ENCODE measurements at regions not wholly inside any gene's neighbourhood (a gene's known extent, or its start where the extent isn't known, plus 50 kb on each side); places are given as distances from the start of the nearest gene placed in this dataset.

- Mint-ChIP-seq H3K4me1 (ENCODE audit: low read depth) (no peaks in the 10 kb centered on the region), H3K36me3 (ENCODE audit: low read depth) (no peaks in the 10 kb centered on the region), H3K9me3 (peaks cover 29% of the 10 kb centered on the region), H3K27me3 (ENCODE audit: insufficient read depth) (no peaks in the 10 kb centered on the region), H3K4me3 (no peak overlapping the region), H3K27ac (no peak overlapping the region)
- DNase-seq, result no peak
- TF ChIP-seq, protein P1, sequence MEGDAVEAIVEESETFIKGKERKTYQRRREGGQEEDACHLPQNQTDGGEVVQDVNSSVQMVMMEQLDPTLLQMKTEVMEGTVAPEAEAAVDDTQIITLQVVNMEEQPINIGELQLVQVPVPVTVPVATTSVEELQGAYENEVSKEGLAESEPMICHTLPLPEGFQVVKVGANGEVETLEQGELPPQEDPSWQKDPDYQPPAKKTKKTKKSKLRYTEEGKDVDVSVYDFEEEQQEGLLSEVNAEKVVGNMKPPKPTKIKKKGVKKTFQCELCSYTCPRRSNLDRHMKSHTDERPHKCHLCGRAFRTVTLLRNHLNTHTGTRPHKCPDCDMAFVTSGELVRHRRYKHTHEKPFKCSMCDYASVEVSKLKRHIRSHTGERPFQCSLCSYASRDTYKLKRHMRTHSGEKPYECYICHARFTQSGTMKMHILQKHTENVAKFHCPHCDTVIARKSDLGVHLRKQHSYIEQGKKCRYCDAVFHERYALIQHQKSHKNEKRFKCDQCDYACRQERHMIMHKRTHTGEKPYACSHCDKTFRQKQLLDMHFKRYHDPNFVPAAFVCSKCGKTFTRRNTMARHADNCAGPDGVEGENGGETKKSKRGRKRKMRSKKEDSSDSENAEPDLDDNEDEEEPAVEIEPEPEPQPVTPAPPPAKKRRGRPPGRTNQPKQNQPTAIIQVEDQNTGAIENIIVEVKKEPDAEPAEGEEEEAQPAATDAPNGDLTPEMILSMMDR (IDR thresholded peaks at IDR 0.05), result no peak
Measured at GRCh38 chr13:67776151-67776550, 546.0 kb upstream of the PCDH9 start.

- Mint-ChIP-seq H3K9me3 (peaks cover 30% of the 10 kb centered on the region), H3K4me1 (ENCODE audit: low read depth) (no peaks in the 10 kb centered on the region)
Measured at GRCh38 chr13:67775359-67775758, 545.2 kb upstream of the PCDH9 start.

DNA sequence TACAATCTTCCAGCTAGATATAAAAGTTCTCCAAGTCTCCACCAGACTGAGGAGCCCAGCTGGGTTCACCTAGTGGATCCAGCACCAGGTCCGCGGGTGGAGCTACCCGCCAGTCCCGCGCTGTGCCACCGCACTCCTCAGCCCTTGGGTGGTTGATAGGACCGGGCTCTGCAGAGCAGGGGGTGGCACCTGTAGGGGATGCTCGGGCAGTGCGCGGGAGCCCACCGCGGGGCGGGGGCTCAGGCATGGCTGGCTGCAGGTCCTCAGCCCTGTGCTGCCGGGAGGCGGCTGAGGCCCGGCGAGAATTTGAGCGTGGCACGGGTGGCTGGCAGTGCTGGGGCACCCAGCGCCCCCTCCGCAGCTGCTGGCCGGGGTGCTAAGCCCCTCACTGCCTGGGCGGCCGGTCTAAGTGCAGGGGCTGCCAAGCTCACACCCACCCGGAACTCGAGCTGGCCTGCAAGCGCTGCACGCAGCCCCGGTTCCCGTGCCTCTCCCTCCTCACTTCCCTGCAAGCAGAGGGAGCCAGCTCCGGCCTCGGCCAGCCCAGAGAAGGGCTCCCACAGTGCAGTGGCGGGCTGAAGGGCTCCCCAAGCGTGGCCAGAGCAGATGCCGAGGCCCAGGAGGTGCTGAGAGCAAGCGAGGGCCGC lies 542.8 kb upstream of the PCDH9 start:
- peaks cover 40% of the 10 kb centered on the region for H3K9me3 Mint-ChIP-seq
- H3K36me3 Mint-ChIP-seq (ENCODE audit: low read depth), result no peaks in the 10 kb centered on the region
- TF ChIP-seq, protein P1 (IDR thresholded peaks at IDR 0.05), result no peak
- H3K27ac Mint-ChIP-seq, result no peak overlapping the region
- DNase-seq, result no peak
- H3K4me1 Mint-ChIP-seq (ENCODE audit: low read depth), result no peaks in the 10 kb centered on the region
- H3K27me3 Mint-ChIP-seq (ENCODE audit: insufficient read depth), result no peaks in the 10 kb centered on the region
- no peak overlapping the region for H3K4me3 Mint-ChIP-seq

More at GRCh38 chr13:67775359-67775758, 545.2 kb upstream of the PCDH9 start:
- no peak for DNase-seq
- H3K36me3 Mint-ChIP-seq (ENCODE audit: low read depth), result no peaks in the 10 kb centered on the region
- TF ChIP-seq, protein P1 (IDR thresholded peaks at IDR 0.05), result no peak
- no peaks in the 10 kb centered on the region for H3K27me3 Mint-ChIP-seq (ENCODE audit: insufficient read depth)
- H3K4me3 Mint-ChIP-seq, result no peak overlapping the region
- no peak overlapping the region for H3K27ac Mint-ChIP-seq

GRCh38 chr13:67771106-67771505 lies 541.0 kb upstream of the PCDH9 start:
- H3K4me3 Mint-ChIP-seq, result no peak overlapping the region
- DNase-seq, result no peak
- H3K36me3 Mint-ChIP-seq (ENCODE audit: low read depth), result no peaks in the 10 kb centered on the region; the same call in 1 of the 2 replicates
- no peak overlapping the region for H3K27ac Mint-ChIP-seq
- no peaks in the 10 kb centered on the region for H3K27me3 Mint-ChIP-seq (ENCODE audit: insufficient read depth)
- no peaks in the 10 kb centered on the region for H3K4me1 Mint-ChIP-seq (ENCODE audit: low read depth)
- peaks cover 39% of the 10 kb centered on the region for H3K9me3 Mint-ChIP-seq
- TF ChIP-seq, protein P1 (IDR thresholded peaks at IDR 0.05), result no peak

GRCh38 chr13:67769987-67770341 lies 539.8 kb upstream of the PCDH9 start:
- Mint-ChIP-seq H3K4me3 (no peak overlapping the region), H3K36me3 (ENCODE audit: low read depth) (no peaks in the 10 kb centered on the region; the same call in 1 of the 2 replicates), H3K4me1 (ENCODE audit: low read depth) (no peaks in the 10 kb centered on the region), H3K27me3 (ENCODE audit: insufficient read depth) (no peaks in the 10 kb centered on the region), H3K9me3 (peaks cover 35% of the 10 kb centered on the region), H3K27ac (no peak overlapping the region)
- no peak for DNase-seq
- TF ChIP-seq, protein P1 (IDR thresholded peaks at IDR 0.05), result no peak
